Right atrium auricular region (tissue), 2 donors: ENCODE measurements at regions not wholly inside any gene's neighbourhood (a gene's known extent, or its start where the extent isn't known, plus 50 kb on each side); places are given as distances from the start of the nearest gene placed in this dataset.
"Not testable (repeated sequence)": the region's sequence is repeated elsewhere in the genome, so short reads cannot be mapped to it uniquely, and the experiment has no call there.

Experiments
- DNase-seq: peaks from one replicate; pipeline ENCODE4 v3.0.0-alpha.2; 2019; ENCODE audit warnings: low spot score
- H3K27ac ChIP-seq, 2 donors: fragments of 200-600 bp; sonication (generic); 1 replicate in 1 of 2; 2 replicates in 1 of 2; pipeline ENCODE4 v1.5.1; 2016 to 2019
- H3K27me3 ChIP-seq, 2 donors: fragments of 200-600 bp; sonication (generic); one replicate each; pipeline versions ENCODE4 v1.5.1 to v1.6.0; 2017 to 2019
- H3K36me3 ChIP-seq: fragments of 200-600 bp; sonication (generic); one replicate; pipeline ENCODE4 v1.5.1; 2016
- H3K4me1 ChIP-seq, 2 donors: fragments of 200-600 bp; sonication (generic); one replicate each; pipeline versions ENCODE4 v1.5.1 to v1.6.0; 2017 to 2019
- H3K4me3 ChIP-seq, 2 donors: fragments of 200-600 bp; sonication (generic); 1 replicate in 1 of 2; 2 replicates in 1 of 2; pipeline ENCODE4 v1.5.1; 2017 to 2019; ENCODE audit warnings: mild to moderate bottlenecking in 1 of 2, moderate library complexity in 1 of 2
- H3K9me3 ChIP-seq, 2 donors: fragments of 200-600 bp; sonication (generic); one replicate each; pipeline ENCODE4 v1.5.1; 2019
- TF ChIP-seq, protein P1 (sequence below), 2 donors: fragments of 200-600 bp; sonication (generic); IDR thresholded peaks; one replicate each; pipeline ENCODE4 v1.5.1; 2019; ENCODE audit warnings: antibody characterized with exemption in 2 of 2

DNA sequence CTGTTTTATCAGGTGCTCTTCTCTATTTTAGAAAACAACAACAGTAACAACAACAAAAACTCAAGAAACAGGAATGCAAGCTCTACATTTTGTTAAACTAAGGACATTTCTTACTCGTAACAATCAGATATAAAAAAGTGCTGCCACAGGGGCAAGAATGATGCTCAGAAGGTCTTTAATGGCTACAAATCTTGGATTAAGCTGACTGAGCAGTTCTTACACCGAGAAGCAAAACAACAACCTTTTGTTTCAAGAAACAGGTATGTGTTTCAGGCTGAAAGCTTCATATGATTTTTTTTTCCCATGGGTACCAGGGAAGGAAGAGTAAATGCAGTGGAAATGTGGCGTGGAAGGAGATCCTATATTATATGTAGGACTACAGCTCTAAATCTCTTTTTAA is 786.8 kb upstream of the FBXO33 start:
- no peaks in the 10 kb centered on the region for H3K9me3 ChIP-seq
- H3K27me3 ChIP-seq = no peaks in the 10 kb centered on the region
- H3K4me3 ChIP-seq = no peak overlapping the region
- H3K36me3 ChIP-seq = no peaks in the 10 kb centered on the region
- DNase-seq = no peak
- no peaks in the 10 kb centered on the region for H3K4me1 ChIP-seq
- no peak overlapping the region for H3K27ac ChIP-seq
- TF ChIP-seq, protein P1, sequence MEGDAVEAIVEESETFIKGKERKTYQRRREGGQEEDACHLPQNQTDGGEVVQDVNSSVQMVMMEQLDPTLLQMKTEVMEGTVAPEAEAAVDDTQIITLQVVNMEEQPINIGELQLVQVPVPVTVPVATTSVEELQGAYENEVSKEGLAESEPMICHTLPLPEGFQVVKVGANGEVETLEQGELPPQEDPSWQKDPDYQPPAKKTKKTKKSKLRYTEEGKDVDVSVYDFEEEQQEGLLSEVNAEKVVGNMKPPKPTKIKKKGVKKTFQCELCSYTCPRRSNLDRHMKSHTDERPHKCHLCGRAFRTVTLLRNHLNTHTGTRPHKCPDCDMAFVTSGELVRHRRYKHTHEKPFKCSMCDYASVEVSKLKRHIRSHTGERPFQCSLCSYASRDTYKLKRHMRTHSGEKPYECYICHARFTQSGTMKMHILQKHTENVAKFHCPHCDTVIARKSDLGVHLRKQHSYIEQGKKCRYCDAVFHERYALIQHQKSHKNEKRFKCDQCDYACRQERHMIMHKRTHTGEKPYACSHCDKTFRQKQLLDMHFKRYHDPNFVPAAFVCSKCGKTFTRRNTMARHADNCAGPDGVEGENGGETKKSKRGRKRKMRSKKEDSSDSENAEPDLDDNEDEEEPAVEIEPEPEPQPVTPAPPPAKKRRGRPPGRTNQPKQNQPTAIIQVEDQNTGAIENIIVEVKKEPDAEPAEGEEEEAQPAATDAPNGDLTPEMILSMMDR (IDR thresholded peaks at IDR 0.05) = no peak

DNA sequence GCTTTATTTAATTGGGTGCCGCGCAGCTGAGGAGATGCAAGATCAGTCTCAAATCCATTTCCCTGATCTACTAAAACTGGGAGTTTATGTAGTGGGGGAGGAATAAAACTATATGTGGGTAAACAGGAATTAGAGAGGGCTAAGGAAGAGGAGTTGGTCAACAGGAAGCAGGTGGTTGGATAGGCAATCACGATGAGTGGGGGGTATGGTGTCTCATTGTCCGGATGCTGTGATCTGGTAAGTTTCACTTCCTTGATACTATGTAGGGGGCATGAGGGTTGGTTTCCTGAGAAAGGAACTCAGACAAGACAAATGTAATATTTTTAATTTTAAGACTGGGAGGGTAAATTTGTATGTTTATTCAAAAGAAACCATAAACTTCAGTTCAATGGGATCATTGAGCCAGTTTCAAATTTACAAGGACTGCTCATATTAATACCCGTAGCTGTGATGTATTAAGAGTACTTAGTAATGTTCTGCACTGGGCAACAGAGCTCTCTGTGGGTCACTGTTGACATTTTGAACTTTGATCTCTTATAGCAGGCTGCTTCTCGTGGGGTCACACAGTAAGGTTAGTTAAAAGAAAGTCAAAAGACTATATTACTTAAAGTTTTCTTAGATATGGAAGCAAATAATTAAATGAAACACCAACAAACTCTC is 786.2 kb upstream of the FBXO33 start:
- Histone ChIP-seq H3K4me1 (no peaks in the 10 kb centered on the region), H3K27ac (no peak overlapping the region), H3K9me3 (no peaks in the 10 kb centered on the region), H3K4me3 (no peak overlapping the region), H3K36me3 (no peaks in the 10 kb centered on the region), H3K27me3 (no peaks in the 10 kb centered on the region)
- DNase-seq = no peak
- TF ChIP-seq, protein P1 (IDR thresholded peaks at IDR 0.05) = no peak

DNA sequence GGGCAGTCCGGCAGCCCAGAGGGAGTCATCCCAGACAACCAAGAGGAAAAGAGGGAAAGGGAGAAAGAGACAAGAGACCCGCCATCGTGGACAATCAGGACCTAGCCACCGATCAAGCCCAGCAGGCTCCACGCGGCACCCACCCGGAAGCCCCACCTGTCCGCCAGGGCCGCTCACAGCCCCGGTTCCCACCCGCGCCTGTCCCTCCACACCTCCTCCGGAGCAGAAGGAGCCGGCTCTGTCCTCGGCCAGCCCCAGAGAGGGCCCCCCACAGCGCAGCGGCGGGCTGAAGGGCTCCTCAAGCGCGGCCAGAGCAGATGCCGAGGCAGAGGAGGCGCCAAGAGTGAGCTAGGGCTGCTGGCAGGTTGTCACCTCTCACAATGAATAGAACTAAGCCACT is 784.7 kb upstream of the FBXO33 start:
- H3K27me3 ChIP-seq = no peaks in the 10 kb centered on the region
- no peak for DNase-seq
- TF ChIP-seq, protein P1 (IDR thresholded peaks at IDR 0.05) = no peak
- H3K4me1 ChIP-seq = no peaks in the 10 kb centered on the region
- H3K4me3 ChIP-seq = no peak overlapping the region
- H3K27ac ChIP-seq = no peak overlapping the region
- H3K9me3 ChIP-seq = no peaks in the 10 kb centered on the region
- H3K36me3 ChIP-seq = no peaks in the 10 kb centered on the region

DNA sequence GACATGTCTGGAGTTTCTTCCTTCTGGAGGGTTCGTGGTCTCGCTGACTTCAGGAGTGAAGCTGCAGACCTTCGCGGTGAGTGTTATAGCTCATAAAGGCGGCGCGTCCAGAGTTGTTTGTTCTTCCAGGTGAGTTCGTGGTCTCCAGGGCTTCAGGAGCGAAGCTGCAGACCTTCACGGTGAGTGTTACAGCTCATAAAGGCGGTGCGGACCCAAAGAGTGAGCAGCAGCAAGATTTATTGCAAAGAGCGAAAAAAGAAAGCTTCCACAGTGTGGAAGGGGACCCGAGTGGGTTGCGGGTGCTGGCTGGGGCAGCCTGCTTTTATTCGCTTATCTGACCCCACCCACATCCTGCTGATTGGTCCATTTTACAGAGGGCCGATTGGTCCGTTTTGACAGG is 784.2 kb upstream of the FBXO33 start:
- not testable (repeated sequence) for H3K27me3 ChIP-seq, H3K4me3 ChIP-seq, H3K4me1 ChIP-seq, H3K9me3 ChIP-seq, DNase-seq, H3K36me3 ChIP-seq, H3K27ac ChIP-seq

DNA sequence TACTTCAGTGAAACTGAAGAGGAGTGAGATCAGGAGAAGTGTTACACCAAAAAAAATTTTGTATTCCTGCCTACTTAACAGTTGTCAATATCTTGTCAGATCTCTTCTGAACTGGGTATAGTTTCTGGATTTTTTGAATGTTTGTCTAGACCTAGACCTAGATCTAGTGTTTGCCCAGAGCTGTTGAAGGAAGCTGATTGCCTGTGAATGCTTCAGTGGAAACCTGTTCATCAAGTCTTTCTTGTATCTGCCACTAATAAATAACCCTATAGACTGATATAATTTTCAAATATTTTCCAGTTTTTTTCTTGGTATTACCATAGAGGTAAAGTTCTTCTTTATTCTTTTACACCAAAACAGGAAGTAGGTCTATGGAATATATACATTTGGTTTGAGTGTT is 781.5 kb upstream of the FBXO33 start:
- H3K27ac ChIP-seq = no peak overlapping the region
- DNase-seq = no peak

DNA sequence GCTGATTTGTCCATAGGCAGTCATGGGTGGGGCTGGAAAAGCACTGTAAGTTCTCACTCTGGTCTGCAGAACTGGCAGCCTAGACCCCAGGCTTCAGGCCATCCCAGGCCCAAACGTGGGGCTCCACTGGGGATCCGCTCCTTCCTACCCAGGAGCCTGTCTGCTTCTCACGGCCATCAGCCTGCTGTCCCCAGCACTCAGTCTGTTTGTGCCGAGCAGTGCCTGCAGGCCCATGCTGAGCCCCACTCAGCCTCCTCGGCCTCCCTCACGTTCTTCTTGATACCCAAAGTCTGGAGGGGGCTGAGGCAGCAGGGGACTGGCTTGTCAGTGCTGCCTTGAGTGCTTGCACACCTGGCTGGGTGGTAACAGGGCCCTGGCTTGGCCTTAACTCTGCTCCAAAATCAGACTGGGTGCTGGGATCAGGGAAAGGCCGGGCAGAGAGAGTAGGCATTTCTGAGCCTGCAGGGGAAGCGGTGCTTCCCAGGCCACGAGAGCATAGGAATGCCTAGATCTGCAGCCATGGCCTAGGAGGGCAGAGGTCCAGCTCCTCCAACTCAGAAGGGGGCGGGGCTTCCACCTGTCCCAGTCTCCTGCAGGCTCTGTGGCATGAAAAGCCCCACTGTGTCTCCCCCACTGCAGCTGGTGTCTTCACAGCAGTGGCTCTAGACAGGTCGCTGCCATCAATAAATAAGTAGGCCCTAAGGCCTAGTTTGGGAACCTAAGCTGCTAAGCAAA is 772.4 kb upstream of the FBXO33 start:
- Histone ChIP-seq H3K4me1 (no peaks in the 10 kb centered on the region), H3K27me3 (no peaks in the 10 kb centered on the region), H3K9me3 (peaks cover 0 to 7% of the 10 kb centered on the region in 2 donors), H3K27ac (no peak overlapping the region), H3K4me3 (no peak overlapping the region), H3K36me3 (no peaks in the 10 kb centered on the region)
- DNase-seq = no peak
- TF ChIP-seq, protein P1 (IDR thresholded peaks at IDR 0.05) = no peak

More for the DNA sequence above, 781.5 kb upstream of the FBXO33 start:
- Histone ChIP-seq H3K4me3 (no peak overlapping the region), H3K36me3 (no peaks in the 10 kb centered on the region), H3K4me1 (no peaks in the 10 kb centered on the region), H3K27me3 (no peaks in the 10 kb centered on the region), H3K9me3 (no peaks in the 10 kb centered on the region)
- TF ChIP-seq, protein P1 (IDR thresholded peaks at IDR 0.05) = no peak
